H1 (cell line): ENCODE measurements at regions not wholly inside any gene's neighbourhood (a gene's known extent, or its start where the extent isn't known, plus 50 kb on each side); places are given as distances from the start of the nearest gene placed in this dataset.

ENCODE experiments used
- CTCF ChIA-PET: fragments of 300-600 bp; sonication (Branson Sonifier 250); formaldehyde crosslinking; loops from one replicate; lab custom pipeline; 2021; ENCODE audit not compliant: partially characterized antibody; lab: Charles Lee
- POLR2A ChIA-PET: fragments of 300-600 bp; sonication (Branson Sonifier 250); formaldehyde crosslinking; loops from one replicate; lab custom pipeline; 2021; ENCODE audit warnings: inconsistent platforms; ENCODE audit not compliant: partially characterized antibody; lab: Charles Lee
- DNase-seq, 2 experiments: peaks; one replicate each; pipeline versions ENCODE4 v3.0.0 to v3.0.0-alpha.2; 2010 to 2022; ENCODE audit warnings: low spot score in 2 of 2, low read depth in 1 of 2, mixed read lengths in 1 of 2
- FAIRE-seq: peaks from 2 replicates; lab custom pipeline; 2011; peaks lifted over from hg19 to GRCh38; lab: Jason Lieb, UNC
- H2AFZ ChIP-seq: 2 replicates; pipeline ENCODE4 v1.8.1; 2012; ENCODE audit warnings: low read length, inconsistent platforms
- H2AK5ac ChIP-seq: 2 replicates; pipeline ENCODE4 v1.6.1; 2013; ENCODE audit warnings: low read depth, low read length
- H2BK120ac ChIP-seq: replicated peaks from 2 replicates; pipeline ENCODE3; 2013; ENCODE audit warnings: low read depth, low read length, inconsistent platforms
- H2BK12ac ChIP-seq: 2 replicates; pipeline ENCODE4 v1.6.1; 2013; ENCODE audit warnings: low read depth, low read length
- H2BK15ac ChIP-seq: 2 replicates; pipeline ENCODE4 v1.6.1; 2013; ENCODE audit warnings: low read length
- H2BK20ac ChIP-seq: 2 replicates; pipeline ENCODE4 v1.6.1; 2013; ENCODE audit warnings: low read length
- H2BK5ac ChIP-seq: 2 replicates; pipeline ENCODE4 v1.6.1; 2013; ENCODE audit warnings: low read depth, low read length
- H3K14ac ChIP-seq: 2 replicates; pipeline ENCODE4 v1.6.1; 2013; ENCODE audit warnings: inconsistent platforms; ENCODE audit not compliant: insufficient read length
- H3K18ac ChIP-seq: 2 replicates; pipeline ENCODE4 v1.6.1; 2013; ENCODE audit warnings: low read length; ENCODE audit errors: extremely low read depth
- H3K23ac ChIP-seq: 2 replicates; pipeline ENCODE4 v1.6.1; 2013; ENCODE audit warnings: inconsistent platforms; ENCODE audit not compliant: insufficient read length
- H3K23me2 ChIP-seq: 2 replicates; pipeline ENCODE4 v1.6.1; 2013; ENCODE audit warnings: low read depth, low read length
- H3K27ac ChIP-seq: 2 replicates; pipeline ENCODE4 v1.6.1; 2011; ENCODE audit warnings: low read depth, low read length, inconsistent platforms
- H3K27me3 ChIP-seq, 4 experiments: replicated peaks in 1 of 4; 1 replicate in 1 of 4; 2 replicates in 3 of 4; pipeline versions ENCODE4 v1.6.1 to v1.8.1; 2011 to 2013; ENCODE audit warnings: low read length in 3 of 4, mild to moderate bottlenecking in 3 of 4, inconsistent platforms in 2 of 4, mixed read lengths in 2 of 4, moderate library complexity in 1 of 4; ENCODE audit not compliant: control insufficient read depth in 3 of 4, insufficient read depth in 3 of 4; ENCODE audit errors: extremely low read depth in 1 of 4
- H3K36me3 ChIP-seq, 4 experiments: 2 replicates each; pipeline versions ENCODE4 v1.6.1 to v1.8.1; 2011 to 2013; ENCODE audit warnings: mild to moderate bottlenecking in 4 of 4, low read length in 3 of 4, moderate library complexity in 2 of 4, control low read depth in 1 of 4, inconsistent platforms in 1 of 4; ENCODE audit not compliant: insufficient read depth in 4 of 4, control insufficient read depth in 2 of 4
- H3K4ac ChIP-seq: replicated peaks from 2 replicates; pipeline ENCODE3; 2013; ENCODE audit warnings: low read length, low read depth, mixed read lengths, inconsistent platforms; ENCODE audit not compliant: insufficient read length
- H3K4me1 ChIP-seq, 4 experiments: replicated peaks in 1 of 4; 1 replicate in 1 of 4; 2 replicates in 3 of 4; pipeline versions ENCODE4 v1.6.1 to v1.8.1; 2011 to 2013; ENCODE audit warnings: low read length in 3 of 4, inconsistent platforms in 2 of 4, mixed read lengths in 1 of 4; ENCODE audit not compliant: insufficient read depth in 4 of 4, control insufficient read depth in 3 of 4
- H3K4me2 ChIP-seq, 2 experiments: 2 replicates each; pipeline versions ENCODE4 v1.6.1 to v1.8.1; 2011 to 2013; ENCODE audit warnings: low read depth in 2 of 2, low read length in 2 of 2, control low read depth in 1 of 2, inconsistent platforms in 1 of 2, mild to moderate bottlenecking in 1 of 2; ENCODE audit not compliant: insufficient read depth in 1 of 2
- H3K4me3 ChIP-seq, 4 experiments: fragments of 200-600, 300-600 bp in 1 of 4; sonication (generic), shearing (Covaris generic), sonication (Bioruptor Twin) in 1 of 4; 2 replicates each; pipeline versions ENCODE4 v1.5.1 to v1.8.1; 2011 to 2016; ENCODE audit warnings: low read length in 4 of 4, low read depth in 3 of 4, control low read depth in 2 of 4, inconsistent platforms in 2 of 4, mild to moderate bottlenecking in 2 of 4, mixed read lengths in 1 of 4, moderate library complexity in 1 of 4; ENCODE audit not compliant: insufficient read depth in 2 of 4; ENCODE audit errors: extremely low read depth in 1 of 4
- H3K56ac ChIP-seq: replicated peaks from 2 replicates; pipeline ENCODE3; 2013; ENCODE audit warnings: low read depth, mild to moderate bottlenecking, mixed read lengths, low read length, inconsistent platforms; ENCODE audit not compliant: insufficient read length
- H3K79me1 ChIP-seq: 2 replicates; pipeline ENCODE4 v1.6.1; 2013; ENCODE audit warnings: low read depth, low read length, control low read depth
- H3K79me2 ChIP-seq, 2 experiments: 2 replicates each; pipeline versions ENCODE4 v1.6.1 to v1.8.1; 2012 to 2013; ENCODE audit warnings: low read length in 2 of 2, mild to moderate bottlenecking in 2 of 2, inconsistent platforms in 1 of 2; ENCODE audit not compliant: insufficient read depth in 2 of 2, control insufficient read depth in 1 of 2
- H3K9ac ChIP-seq, 4 experiments: replicated peaks in 1 of 4; 1 replicate in 1 of 4; 2 replicates in 3 of 4; pipeline versions ENCODE4 v1.6.1 to v1.8.1; 2011 to 2013; ENCODE audit warnings: low read depth in 3 of 4, low read length in 3 of 4, control low read depth in 2 of 4, mild to moderate bottlenecking in 2 of 4, moderate library complexity in 2 of 4, inconsistent platforms in 1 of 4; ENCODE audit errors: extremely low read depth in 1 of 4
- H3K9me3 ChIP-seq, 2 experiments: 2 replicates each; pipeline versions ENCODE4 v1.6.1 to v1.8.1; 2012 to 2013; ENCODE audit warnings: mild to moderate bottlenecking in 2 of 2, moderate library complexity in 2 of 2, control low read depth in 1 of 2, inconsistent platforms in 1 of 2, low read depth in 1 of 2, low read length in 1 of 2, mixed read lengths in 1 of 2; ENCODE audit not compliant: insufficient read depth in 2 of 2
- H4K20me1 ChIP-seq, 2 experiments: replicated peaks in 1 of 2; 2 replicates each; pipeline versions ENCODE3 to v1.8.1; 2011 to 2013; ENCODE audit warnings: inconsistent platforms in 2 of 2, low read length in 2 of 2, mild to moderate bottlenecking in 1 of 2; ENCODE audit not compliant: insufficient read depth in 2 of 2, control insufficient read depth in 1 of 2
- H4K5ac ChIP-seq: 2 replicates; pipeline ENCODE4 v1.6.1; 2013; ENCODE audit warnings: low read length, low read depth, mixed read lengths, inconsistent platforms; ENCODE audit not compliant: insufficient read length
- H4K8ac ChIP-seq: 2 replicates; pipeline ENCODE4 v1.8.0; 2013; ENCODE audit warnings: mild to moderate bottlenecking, moderate library complexity, low read length, inconsistent platforms; ENCODE audit not compliant: insufficient read depth; ENCODE audit errors: extremely low read depth
- H4K91ac ChIP-seq: replicated peaks from 2 replicates; pipeline ENCODE3; 2013; ENCODE audit warnings: low read length, mixed read lengths, inconsistent platforms; ENCODE audit not compliant: insufficient read length
- CHD2 ChIP-seq: IDR thresholded peaks from 2 replicates; pipeline ENCODE4 v1.6.1; 2012; ENCODE audit warnings: low read length, improper control_type of control experiment
- CREB1 ChIP-seq: IDR thresholded peaks from 2 replicates; pipeline ENCODE4 v1.6.1; 2012; ENCODE audit warnings: inconsistent platforms
- EP300 ChIP-seq, 2 experiments: IDR thresholded peaks; 1 replicate in 1 of 2; 2 replicates in 1 of 2; pipeline ENCODE4 v1.6.1; 2011 to 2012; ENCODE audit warnings: low read depth in 2 of 2, low read length in 2 of 2, mild to moderate bottlenecking in 2 of 2, borderline replicate concordance in 1 of 2, inconsistent platforms in 1 of 2, moderate library complexity in 1 of 2
- HDAC2 ChIP-seq, 2 experiments: fragments of 300-600 bp in 1 of 2; sonication (generic) in 1 of 2; IDR thresholded peaks; 2 replicates each; pipeline ENCODE4 v1.6.1; 2011 to 2012; ENCODE audit warnings: low read depth in 2 of 2, low read length in 2 of 2, mild to moderate bottlenecking in 2 of 2, moderate library complexity in 2 of 2, borderline replicate concordance in 1 of 2, inconsistent platforms in 1 of 2
- POU5F1 ChIP-seq: IDR thresholded peaks from 2 replicates; pipeline ENCODE4 v1.6.1; 2011; ENCODE audit warnings: low read depth, mild to moderate bottlenecking, low read length, moderate library complexity
- SP1 ChIP-seq: IDR thresholded peaks from 2 replicates; pipeline ENCODE4 v1.6.1; 2011; ENCODE audit warnings: low read depth, low read length
- SP2 ChIP-seq: IDR thresholded peaks from 2 replicates; pipeline ENCODE4 v1.6.1; 2012; ENCODE audit warnings: mild to moderate bottlenecking, low read length, inconsistent platforms
- TAF7 ChIP-seq: optimal IDR thresholded peaks from 2 replicates; pipeline ENCODE3; 2011; ENCODE audit warnings: low read depth, mild to moderate bottlenecking, inconsistent platforms, low read length, moderate library complexity, borderline replicate concordance
- WGBS, 2 experiments: shearing (Covaris generic) in 1 of 2; methylation state at CpG; one replicate each; pipeline versions ENCODE4 v1.1.6 to v1.1.7; 2013 to 2015; ENCODE audit warnings: low lambda C conversion rate in 2 of 2, mixed read lengths in 2 of 2, inconsistent platforms in 1 of 2, low coverage in 1 of 2, missing lambda C conversion rate in 1 of 2; ENCODE audit not compliant: insufficient replicate concordance in 2 of 2, insufficient coverage in 1 of 2, insufficient read length in 1 of 2; ENCODE audit errors: extremely low coverage in 1 of 2, missing lambda C conversion rate in 1 of 2; 5-methylcytosine and 5-hydroxymethylcytosine counted together
- TF ChIP-seq, protein P1 (sequence below): IDR thresholded peaks from 2 replicates; pipeline ENCODE4 v1.6.1; 2012; ENCODE audit warnings: inconsistent platforms
- TF ChIP-seq, protein P2 (sequence below): IDR thresholded peaks from 2 replicates; pipeline ENCODE4 v1.6.1; 2012; ENCODE audit warnings: low read length, inconsistent platforms

GRCh38 chr5:159759791-159760290 is 156.4 kb upstream of the ADRA1B start:
- DNase-seq (no peak), FAIRE-seq (no peak)
- TF ChIP-seq, protein P1, sequence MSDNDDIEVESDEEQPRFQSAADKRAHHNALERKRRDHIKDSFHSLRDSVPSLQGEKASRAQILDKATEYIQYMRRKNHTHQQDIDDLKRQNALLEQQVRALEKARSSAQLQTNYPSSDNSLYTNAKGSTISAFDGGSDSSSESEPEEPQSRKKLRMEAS = no peak
- TF ChIP-seq POU5F1 = no peak
- TF ChIP-seq SP2 = no peak
- no peak for TF ChIP-seq TAF7
- TF ChIP-seq HDAC2 (IDR thresholded peaks at IDR 0.05; ENCODE audit: borderline replicate concordance in 1 of 2, low read depth in 2 of 2, low read length in 2 of 2) = no peak
- no peak for TF ChIP-seq SP1
- no peak for TF ChIP-seq EP300 (IDR thresholded peaks at IDR 0.05; ENCODE audit: borderline replicate concordance in 1 of 2, low read depth in 2 of 2, low read length in 2 of 2)
- no peak for TF ChIP-seq CHD2
- TF ChIP-seq, protein P2, sequence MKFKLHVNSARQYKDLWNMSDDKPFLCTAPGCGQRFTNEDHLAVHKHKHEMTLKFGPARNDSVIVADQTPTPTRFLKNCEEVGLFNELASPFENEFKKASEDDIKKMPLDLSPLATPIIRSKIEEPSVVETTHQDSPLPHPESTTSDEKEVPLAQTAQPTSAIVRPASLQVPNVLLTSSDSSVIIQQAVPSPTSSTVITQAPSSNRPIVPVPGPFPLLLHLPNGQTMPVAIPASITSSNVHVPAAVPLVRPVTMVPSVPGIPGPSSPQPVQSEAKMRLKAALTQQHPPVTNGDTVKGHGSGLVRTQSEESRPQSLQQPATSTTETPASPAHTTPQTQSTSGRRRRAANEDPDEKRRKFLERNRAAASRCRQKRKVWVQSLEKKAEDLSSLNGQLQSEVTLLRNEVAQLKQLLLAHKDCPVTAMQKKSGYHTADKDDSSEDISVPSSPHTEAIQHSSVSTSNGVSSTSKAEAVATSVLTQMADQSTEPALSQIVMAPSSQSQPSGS = no peak
- no peak for TF ChIP-seq CREB1
- Histone ChIP-seq H3K27ac (no peak overlapping the region), H4K5ac (no peak overlapping the region), H2BK5ac (no peak overlapping the region), H3K79me1 (no peaks in the 10 kb centered on the region), H3K56ac (no peak overlapping the region), H3K27me3 (no peaks in the 10 kb centered on the region), H3K4me2 (no peak overlapping the region), H3K4me1 (no peaks in the 10 kb centered on the region), H3K9ac (no peak overlapping the region), H3K4ac (no peak overlapping the region), H3K23me2 (no peaks in the 10 kb centered on the region), H4K8ac (no peak overlapping the region), H3K23ac (no peak overlapping the region), H2BK15ac (no peak overlapping the region), H4K20me1 (no peaks in the 10 kb centered on the region), H2BK12ac (no peak overlapping the region), H2AK5ac (no peak overlapping the region), H2AFZ (no peak overlapping the region), H4K91ac (no peak overlapping the region), H2BK20ac (no peak overlapping the region), H3K4me3 (no peak overlapping the region), H3K9me3 (no peaks in the 10 kb centered on the region), H3K36me3 (no peaks in the 10 kb centered on the region), H3K14ac (no peak overlapping the region), H2BK120ac (no peak overlapping the region), H3K18ac (no peak overlapping the region), H3K79me2 (no peaks in the 10 kb centered on the region)
- POLR2A ChIA-PET = no interaction called here
- WGBS, 2 experiments = 91% methylated on average over 4 of the region's 4 CpGs; no CpG with 5 or more reads in 1 of the 2 experiments
- CTCF ChIA-PET = interaction anchor here (1.6 kb wide), 1 partner anchor 15 kb away, joined by 4 read pairs; no protein-coding TSS in a partner anchor
